ENCODE measurements at regions not wholly inside any gene's neighbourhood (a gene's known extent, or its start where the extent isn't known, plus 50 kb on each side); places are given as distances from the start of the nearest gene placed in this dataset.

DNA sequence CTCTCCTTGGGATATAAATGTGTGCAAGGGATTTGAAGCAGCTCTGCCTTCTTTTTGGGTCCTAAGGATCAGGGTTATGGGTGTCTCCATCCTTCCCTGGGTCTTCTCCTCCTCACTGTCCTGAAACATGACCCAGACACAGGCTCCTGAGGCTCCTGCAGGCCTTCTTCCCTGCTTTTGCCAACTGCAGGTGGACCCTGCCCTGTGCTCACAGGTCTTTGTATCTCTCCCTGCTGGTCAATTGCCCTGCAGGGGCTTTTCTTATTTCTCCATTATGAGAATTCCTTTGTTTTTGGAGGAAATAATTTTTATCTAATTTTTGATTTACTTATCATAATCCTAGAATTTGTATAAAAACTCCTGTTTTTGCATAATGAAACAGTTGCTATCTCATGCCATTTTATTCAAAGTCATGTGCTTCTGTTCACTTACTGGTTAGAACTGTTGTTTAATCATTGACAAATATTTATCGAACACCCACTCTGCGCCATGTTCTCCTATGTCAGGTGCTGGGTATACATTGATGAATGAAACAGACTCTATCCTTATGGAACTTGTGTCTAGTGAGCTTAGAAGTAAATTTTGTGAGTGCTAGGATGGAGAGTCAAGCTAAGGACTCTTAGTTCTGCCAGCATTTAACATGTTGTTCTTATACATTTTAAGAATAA is 89.7 kb upstream of the TOP3B start:
- TF ChIP-seq POLR2A (IDR thresholded peaks at IDR 0.05; ENCODE audit: low read length) (no peak), GATA1 (IDR thresholded peaks at IDR 0.05; ENCODE audit: low read depth, low read length) (no peak)
